Tibial artery (tissue), 4 donors: ENCODE measurements at regions not wholly inside any gene's neighbourhood (a gene's known extent, or its start where the extent isn't known, plus 50 kb on each side); places are given as distances from the start of the nearest gene placed in this dataset.

Source experiments
- DNase-seq, 2 donors: peaks; one replicate each; pipeline ENCODE4 v3.0.0-alpha.2; 2019
- H3K27ac ChIP-seq, 2 donors: fragments of 200-600 bp; sonication (generic) in 1 of 2; 1 replicate in 1 of 2; 2 replicates in 1 of 2; pipeline ENCODE4 v1.5.1; 2018 to 2019; ENCODE audit warnings: mild to moderate bottlenecking in 1 of 2
- H3K27me3 ChIP-seq, 2 donors: fragments of 200-600 bp; sonication (generic) in 1 of 2; one replicate each; pipeline versions ENCODE4 v1.5.1 to v1.6.0; 2016 to 2019
- H3K36me3 ChIP-seq, 3 donors: fragments of 200-600 bp; sonication (generic) in 2 of 3; one replicate each; pipeline ENCODE4 v1.5.1; 2016 to 2019; ENCODE audit warnings: mild to moderate bottlenecking in 2 of 3
- H3K4me1 ChIP-seq, 4 donors: fragments of 200-600 bp; sonication (generic) in 2 of 4; 1 replicate in 3 of 4; 2 replicates in 1 of 4; pipeline ENCODE4 v1.5.1; 2016 to 2019
- H3K4me3 ChIP-seq, 2 donors: fragments of 200-600 bp; sonication (generic) in 1 of 2; 1 replicate in 1 of 2; 2 replicates in 1 of 2; pipeline ENCODE4 v1.5.1; 2018 to 2019; ENCODE audit warnings: mild to moderate bottlenecking in 2 of 2
- H3K9me3 ChIP-seq, 3 donors: fragments of 200-600 bp; sonication (generic) in 1 of 3; one replicate each; pipeline ENCODE4 v1.5.1; 2016 to 2019
- intact Hi-C: fragments of 100-400 bp; cut with DNase I; formaldehyde crosslinking; loops from one replicate; pipeline ENCODE4 v1.15.0; 2023; ENCODE audit warnings: low total_unique reads
- TF ChIP-seq, protein P1 (sequence below), 2 experiments: fragments of 200-600 bp in 1 of 2; fragments of 450-650 bp in 1 of 2; IDR thresholded peaks; one replicate each; pipeline ENCODE4 v1.5.1; 2017 to 2019; ENCODE audit warnings: antibody characterized with exemption in 2 of 2, mild to moderate bottlenecking in 1 of 2, moderate library complexity in 1 of 2

GRCh38 chr3:182235504-182235903, 523.8 kb downstream of the SOX2 start:
- Histone ChIP-seq H3K9me3 (no peaks in the 10 kb centered on the region), H3K27me3 (no peaks in the 10 kb centered on the region), H3K27ac (no peak overlapping the region), H3K4me1 (no peaks in the 10 kb centered on the region), H3K4me3 (no peak overlapping the region), H3K36me3 (no peaks in the 10 kb centered on the region)
- DNase-seq = no peak
- intact Hi-C loops = no loop called here
- TF ChIP-seq, protein P1, sequence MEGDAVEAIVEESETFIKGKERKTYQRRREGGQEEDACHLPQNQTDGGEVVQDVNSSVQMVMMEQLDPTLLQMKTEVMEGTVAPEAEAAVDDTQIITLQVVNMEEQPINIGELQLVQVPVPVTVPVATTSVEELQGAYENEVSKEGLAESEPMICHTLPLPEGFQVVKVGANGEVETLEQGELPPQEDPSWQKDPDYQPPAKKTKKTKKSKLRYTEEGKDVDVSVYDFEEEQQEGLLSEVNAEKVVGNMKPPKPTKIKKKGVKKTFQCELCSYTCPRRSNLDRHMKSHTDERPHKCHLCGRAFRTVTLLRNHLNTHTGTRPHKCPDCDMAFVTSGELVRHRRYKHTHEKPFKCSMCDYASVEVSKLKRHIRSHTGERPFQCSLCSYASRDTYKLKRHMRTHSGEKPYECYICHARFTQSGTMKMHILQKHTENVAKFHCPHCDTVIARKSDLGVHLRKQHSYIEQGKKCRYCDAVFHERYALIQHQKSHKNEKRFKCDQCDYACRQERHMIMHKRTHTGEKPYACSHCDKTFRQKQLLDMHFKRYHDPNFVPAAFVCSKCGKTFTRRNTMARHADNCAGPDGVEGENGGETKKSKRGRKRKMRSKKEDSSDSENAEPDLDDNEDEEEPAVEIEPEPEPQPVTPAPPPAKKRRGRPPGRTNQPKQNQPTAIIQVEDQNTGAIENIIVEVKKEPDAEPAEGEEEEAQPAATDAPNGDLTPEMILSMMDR (IDR thresholded peaks at IDR 0.05) = no peak

- DNase-seq = no peak
- H3K27me3 ChIP-seq = no peaks in the 10 kb centered on the region
- intact Hi-C loops = no loop called here
- no peak overlapping the region for H3K27ac ChIP-seq
- TF ChIP-seq, protein P1 (IDR thresholded peaks at IDR 0.05) = no peak
- H3K4me1 ChIP-seq = no peaks in the 10 kb centered on the region
- H3K36me3 ChIP-seq = no peaks in the 10 kb centered on the region
- no peaks in the 10 kb centered on the region for H3K9me3 ChIP-seq
- H3K4me3 ChIP-seq = no peak overlapping the region
Observed at GRCh38 chr3:182238126-182238525, 526.4 kb downstream of the SOX2 start.

DNA sequence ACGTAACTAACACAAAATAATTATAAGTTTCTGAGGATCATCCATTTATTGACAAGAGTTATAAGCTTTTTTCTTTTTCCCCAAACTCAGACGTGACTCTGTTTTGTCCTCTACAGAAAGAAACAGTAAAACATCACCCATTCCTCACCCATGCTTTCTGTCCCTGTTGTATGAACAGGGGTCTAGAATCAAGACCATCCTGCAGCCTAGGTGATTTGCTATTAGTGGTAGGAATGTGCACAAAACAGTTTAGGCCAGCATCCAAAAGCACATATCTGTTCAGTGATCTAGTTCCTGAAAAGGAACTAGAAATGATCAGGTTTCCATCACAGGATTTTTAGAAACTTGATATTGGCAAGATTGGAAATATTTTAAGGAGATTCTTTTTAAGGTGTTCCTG, 527.6 kb downstream of the SOX2 start:
- no peak for DNase-seq
- H3K27ac ChIP-seq = no peak overlapping the region
- H3K4me1 ChIP-seq = no peaks in the 10 kb centered on the region
- no peak overlapping the region for H3K4me3 ChIP-seq
- H3K27me3 ChIP-seq = no peaks in the 10 kb centered on the region
- no peaks in the 10 kb centered on the region for H3K36me3 ChIP-seq
- no peaks in the 10 kb centered on the region for H3K9me3 ChIP-seq
- TF ChIP-seq, protein P1 (IDR thresholded peaks at IDR 0.05) = no peak
- intact Hi-C loops = no loop called here

DNA sequence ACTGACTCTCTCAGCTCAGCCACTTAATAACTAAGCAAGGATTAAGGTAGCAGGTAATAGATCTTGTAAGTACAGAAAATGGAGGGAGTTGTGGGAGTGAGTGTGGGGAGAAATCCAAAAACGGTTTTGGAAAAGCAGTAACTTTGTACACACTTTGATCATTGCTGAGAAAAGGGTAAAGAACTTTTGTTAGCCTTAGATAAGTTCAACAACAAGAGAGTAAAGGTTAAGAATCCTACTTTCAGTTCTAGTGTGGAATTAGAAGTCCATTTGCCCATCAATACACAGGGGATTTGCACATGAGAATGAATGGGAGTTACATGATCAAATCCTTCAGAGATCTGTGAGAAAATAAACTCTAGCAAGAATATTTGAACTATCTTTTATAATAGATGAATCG, 528.7 kb downstream of the SOX2 start:
- Histone ChIP-seq H3K4me1 (no peaks in the 10 kb centered on the region), H3K9me3 (no peaks in the 10 kb centered on the region), H3K27ac (no peak overlapping the region), H3K27me3 (no peaks in the 10 kb centered on the region), H3K4me3 (no peak overlapping the region), H3K36me3 (no peaks in the 10 kb centered on the region)
- DNase-seq = no peak
- intact Hi-C loops = no loop called here
- TF ChIP-seq, protein P1 (IDR thresholded peaks at IDR 0.05) = no peak

DNA sequence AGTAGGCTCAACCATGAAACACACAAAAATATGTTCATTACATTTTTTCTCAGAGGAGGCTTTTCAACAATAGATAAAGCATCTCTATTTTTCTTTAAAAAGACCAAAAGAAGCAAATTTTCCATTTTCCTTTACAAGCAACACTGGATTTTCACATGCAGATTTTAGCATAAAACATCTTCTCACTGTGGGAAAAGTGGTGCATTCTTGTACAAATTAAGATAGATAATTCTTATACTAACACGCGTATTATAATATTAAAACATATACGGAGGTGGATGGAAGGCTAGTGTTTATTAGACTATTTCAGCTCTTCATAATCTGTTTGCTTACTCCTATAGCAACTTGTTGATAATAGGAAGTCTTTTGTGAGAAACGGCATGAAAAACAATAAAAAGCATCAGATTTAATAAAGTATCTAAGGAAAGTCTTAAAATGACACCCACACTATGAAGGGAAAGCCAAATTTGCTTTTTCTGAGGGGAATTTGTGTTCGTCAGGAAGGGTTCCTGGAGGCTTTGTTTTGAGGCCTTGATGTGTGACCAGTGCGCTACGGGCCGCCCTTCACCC, 529.6 kb downstream of the SOX2 start:
- DNase-seq = no peak
- Histone ChIP-seq H3K36me3 (no peaks in the 10 kb centered on the region), H3K4me1 (no peaks in the 10 kb centered on the region), H3K27ac (no peak overlapping the region), H3K4me3 (no peak overlapping the region), H3K9me3 (no peaks in the 10 kb centered on the region), H3K27me3 (no peaks in the 10 kb centered on the region)
- intact Hi-C loops = no loop called here
- TF ChIP-seq, protein P1 (IDR thresholded peaks at IDR 0.05) = no peak
